ENCODE measurements at regions not wholly inside any gene's neighbourhood (a gene's known extent, or its start where the extent isn't known, plus 50 kb on each side); places are given as distances from the start of the nearest gene placed in this dataset.
"Not testable (repeated sequence)": the region's sequence is repeated elsewhere in the genome, so short reads cannot be mapped to it uniquely, and the experiment has no call there.

DNA sequence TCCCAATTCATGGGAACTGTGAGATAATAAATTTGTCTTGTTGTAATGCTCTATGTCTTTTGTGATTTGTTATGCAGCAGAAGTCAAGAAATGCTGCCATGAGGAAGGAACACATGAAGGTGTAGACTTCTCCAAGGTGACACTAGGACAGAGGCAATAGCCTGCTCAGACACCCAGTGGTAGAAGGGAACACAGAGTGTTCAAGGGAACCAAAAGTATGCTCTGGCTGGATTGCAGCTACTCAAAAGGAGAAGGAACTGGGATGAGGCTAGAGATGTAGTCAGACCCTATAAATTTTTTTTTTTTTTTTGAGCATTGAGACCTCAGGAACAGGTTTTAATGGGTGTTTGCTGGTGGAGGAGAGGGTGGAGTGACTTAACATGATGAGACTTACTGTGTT is 232.5 kb downstream of the PARP8 start:
- H3K27me3 Mint-ChIP-seq = peaks cover 4 to 15% of the 10 kb centered on the region in 2 donors
- H3K36me3 Mint-ChIP-seq = no peaks in the 10 kb centered on the region
- H3K4me1 Mint-ChIP-seq = no peaks in the 10 kb centered on the region
- DNase-seq = no peak
- no peak for ATAC-seq (replicated peaks)
- H3K9me3 Mint-ChIP-seq = peaks cover 0 to 4% of the 10 kb centered on the region in 2 donors
- no peak overlapping the region for H3K27ac Mint-ChIP-seq
- H3K4me3 Mint-ChIP-seq = no peak overlapping the region

DNA sequence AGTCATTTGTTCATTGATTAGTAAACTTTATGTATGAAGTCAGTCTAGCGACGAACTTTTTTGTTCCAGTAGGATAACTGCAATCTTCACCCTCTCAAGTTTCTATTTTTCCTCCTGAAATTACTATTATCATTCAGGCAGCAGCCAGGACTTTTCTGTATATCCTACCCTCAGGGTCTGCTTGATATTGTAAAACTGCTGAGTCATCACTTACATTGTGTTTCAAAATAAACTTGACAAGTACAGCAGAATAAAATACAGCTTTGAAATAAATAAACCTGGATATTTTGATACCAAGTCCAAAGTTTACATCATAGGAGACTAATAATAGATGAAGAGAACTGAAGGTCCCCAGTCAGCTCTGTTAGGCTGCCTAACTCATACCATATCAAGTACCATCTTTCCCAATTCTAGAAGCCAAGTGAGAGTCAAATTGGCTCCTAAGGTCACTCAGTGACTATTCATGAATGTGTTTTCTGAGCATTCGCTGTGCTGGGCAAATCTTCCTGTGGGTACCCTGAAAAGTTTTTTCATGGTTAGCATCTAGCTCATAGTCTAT is 234.6 kb downstream of the PARP8 start:
- DNase-seq (no peak), ATAC-seq (replicated peaks) (no peak)
- H3K36me3 Mint-ChIP-seq = no peaks in the 10 kb centered on the region
- no peaks in the 10 kb centered on the region for H3K4me1 Mint-ChIP-seq
- peaks cover 0 to 5% of the 10 kb centered on the region in 2 donors for H3K9me3 Mint-ChIP-seq
- H3K27me3 Mint-ChIP-seq = peaks cover 4 to 18% of the 10 kb centered on the region in 2 donors
- H3K27ac Mint-ChIP-seq = no peak overlapping the region
- no peak overlapping the region for H3K4me3 Mint-ChIP-seq

DNA sequence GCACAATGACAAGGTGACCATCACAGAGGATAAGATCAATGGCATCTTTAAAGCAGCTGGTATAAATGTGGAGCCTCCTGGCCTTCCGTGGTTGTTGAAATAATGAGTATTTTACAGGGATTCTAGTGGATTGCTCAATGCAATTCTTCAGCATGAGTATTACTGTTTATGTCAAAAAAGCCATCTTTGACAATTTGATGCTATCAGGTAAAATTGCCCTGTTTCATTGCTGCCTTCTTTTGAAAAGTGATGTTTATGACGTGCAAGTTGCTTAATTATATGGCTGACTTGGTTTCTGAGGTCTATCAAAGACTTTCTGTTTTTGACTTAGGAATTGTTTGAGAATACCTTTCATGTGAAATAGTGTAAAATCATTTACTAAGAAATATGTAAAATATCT is 237.2 kb downstream of the PARP8 start:
- Mint-ChIP-seq H3K27me3 (peaks cover 7 to 15% of the 10 kb centered on the region in 2 donors), H3K4me1 (no peaks in the 10 kb centered on the region), H3K27ac (no peak overlapping the region), H3K36me3 (no peaks in the 10 kb centered on the region), H3K9me3 (peaks cover 0 to 1% of the 10 kb centered on the region in 2 donors), H3K4me3 (no peak overlapping the region)
- DNase-seq = no peak
- no peak for ATAC-seq (replicated peaks)

DNA sequence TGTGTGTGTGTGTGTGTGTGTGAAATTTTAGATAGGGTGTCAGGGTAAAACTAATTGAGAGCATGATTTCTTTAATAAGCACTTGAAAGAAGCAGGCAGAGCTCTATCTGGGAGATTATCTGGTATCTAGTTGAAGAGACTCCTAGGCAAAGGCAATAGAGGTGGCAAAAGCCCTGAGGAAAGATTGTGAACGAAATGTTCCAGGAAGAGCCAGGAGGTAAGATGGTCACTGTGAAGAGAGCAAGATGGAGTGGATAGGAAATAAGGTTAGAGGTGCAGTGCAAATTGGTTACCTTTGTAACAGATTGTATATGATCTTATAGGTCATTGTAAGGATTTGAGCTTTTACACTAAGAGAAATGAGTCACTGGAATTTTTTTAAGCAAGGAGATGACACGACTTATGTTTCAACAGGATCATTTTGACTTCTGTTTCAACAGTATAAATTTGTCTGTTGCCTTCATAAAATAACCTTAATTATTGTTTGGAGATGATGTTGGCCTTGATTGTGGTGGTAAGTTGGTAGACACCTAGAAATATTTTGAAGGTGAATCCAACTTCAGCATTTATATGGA is 239.6 kb downstream of the PARP8 start:
- ATAC-seq (replicated peaks) (no peak), DNase-seq (no peak)
- Mint-ChIP-seq H3K4me1 (no peaks in the 10 kb centered on the region), H3K27ac (no peak overlapping the region), H3K4me3 (no peak overlapping the region), H3K9me3 (peaks cover 0 to 3% of the 10 kb centered on the region in 2 donors), H3K27me3 (peaks cover 3 to 15% of the 10 kb centered on the region in 2 donors), H3K36me3 (no peaks in the 10 kb centered on the region)

DNA sequence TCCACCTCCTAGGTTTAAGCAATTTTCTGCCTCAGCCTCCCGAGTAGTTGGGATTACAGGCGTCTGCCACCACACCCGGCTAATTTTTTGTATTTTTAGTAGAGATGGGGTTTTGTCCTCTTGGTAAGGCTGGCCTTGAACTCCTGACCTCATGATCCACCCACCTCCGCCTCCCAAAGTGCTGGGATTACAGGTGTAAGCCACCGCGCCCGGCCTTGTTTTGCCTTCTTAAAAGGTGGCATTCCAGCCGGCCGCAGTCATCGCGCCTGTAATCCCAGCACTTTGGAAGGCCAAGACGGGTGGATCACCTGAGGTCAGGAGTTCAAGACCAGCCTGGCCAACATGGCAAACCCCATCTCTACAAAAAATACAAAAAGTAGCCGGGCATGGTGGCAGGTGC is 253.7 kb downstream of the PARP8 start:
- H3K36me3 Mint-ChIP-seq; H3K9me3 Mint-ChIP-seq; DNase-seq; H3K4me3 Mint-ChIP-seq; H3K27ac Mint-ChIP-seq; H3K4me1 Mint-ChIP-seq; ATAC-seq (replicated peaks): not testable (repeated sequence)
- peaks cover 6 to 12% of the 10 kb centered on the region in 2 donors for H3K27me3 Mint-ChIP-seq

DNA sequence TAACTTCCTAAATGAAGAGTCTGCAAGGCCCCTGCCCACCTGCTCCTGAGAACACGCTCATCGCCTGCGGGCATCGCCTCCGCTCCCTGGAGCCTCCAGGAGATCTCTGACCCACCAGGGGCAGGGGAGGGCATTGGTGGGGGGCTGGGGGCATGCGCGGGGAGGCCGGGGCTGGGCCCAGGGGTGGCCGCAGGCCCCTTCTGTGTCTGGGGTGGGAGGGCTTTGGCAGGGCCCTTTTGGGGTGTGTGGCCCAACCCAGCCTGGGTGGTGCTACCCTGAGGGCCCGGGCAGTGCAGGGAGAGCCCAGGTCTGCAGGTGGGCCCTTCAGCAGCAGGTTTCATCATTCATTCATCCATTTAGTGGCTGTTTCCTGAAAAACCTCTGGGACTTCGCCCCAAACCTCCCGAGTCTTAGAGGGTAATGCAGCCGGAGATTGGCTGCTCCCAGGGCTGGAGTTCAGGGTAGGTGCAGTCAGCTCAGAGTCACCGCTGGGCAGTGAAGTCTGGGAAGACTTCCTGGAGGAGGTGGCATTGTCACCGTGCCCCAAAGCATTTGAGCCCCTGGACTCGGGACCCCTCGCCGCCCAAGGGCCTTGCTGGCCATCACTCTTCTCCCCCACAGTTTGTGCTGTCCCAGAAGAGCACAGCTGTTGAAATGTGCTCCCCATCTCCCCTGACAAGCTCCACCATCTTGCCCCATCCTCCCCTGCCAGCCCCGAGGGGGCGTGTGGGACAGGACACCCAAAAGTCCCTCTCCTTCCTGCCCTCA is 255.1 kb downstream of the PARP8 start:
- H3K9me3 Mint-ChIP-seq = peaks cover 0 to 2% of the 10 kb centered on the region in 2 donors
- H3K4me1 Mint-ChIP-seq = no peaks in the 10 kb centered on the region
- peaks cover 0 to 1% of the 10 kb centered on the region in 2 donors for H3K36me3 Mint-ChIP-seq
- no peak overlapping the region for H3K4me3 Mint-ChIP-seq
- ATAC-seq (replicated peaks) (no peak), DNase-seq (no peak)
- no peak overlapping the region for H3K27ac Mint-ChIP-seq
- peaks cover 6 to 17% of the 10 kb centered on the region in 2 donors for H3K27me3 Mint-ChIP-seq

DNA sequence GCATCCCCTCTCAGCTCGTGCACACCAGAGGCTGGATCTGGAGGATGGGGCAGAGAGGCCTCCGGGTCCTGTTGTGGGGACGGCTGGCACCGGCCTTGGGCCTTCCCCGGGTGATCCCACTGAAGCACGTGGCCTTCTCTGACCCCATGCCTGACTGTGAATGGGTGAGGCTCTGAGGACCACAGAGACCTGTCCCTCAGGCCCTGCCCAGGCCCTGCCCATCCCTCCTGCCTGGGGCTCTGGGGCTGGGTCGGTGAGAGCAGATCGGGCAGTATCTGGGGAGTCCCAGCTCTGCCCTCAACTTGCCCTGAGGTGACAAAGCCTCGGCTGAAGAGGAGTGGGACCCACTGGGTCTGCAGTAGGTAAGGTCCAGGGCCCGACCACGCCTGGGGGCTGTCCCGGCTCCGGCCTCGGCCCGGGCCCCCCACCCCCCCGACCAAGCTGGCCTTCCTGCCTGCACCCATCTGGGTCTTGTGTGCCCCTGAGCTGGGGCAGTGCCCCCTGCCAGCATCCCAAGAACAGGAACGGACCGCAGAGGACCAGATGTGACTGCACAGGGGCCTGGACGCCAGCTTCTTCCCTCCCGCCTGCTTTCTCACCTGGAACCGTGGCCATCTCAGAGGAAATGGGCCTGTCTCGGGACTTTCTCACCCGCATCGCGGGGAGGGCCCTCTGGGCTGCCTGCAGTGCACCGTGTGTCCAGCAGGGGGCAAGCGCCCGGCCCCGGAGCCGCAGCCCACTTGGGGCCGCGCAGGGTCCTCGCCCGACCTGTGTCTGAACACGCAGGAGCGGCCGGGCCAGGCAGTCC is 255.9 kb downstream of the PARP8 start:
- not testable (repeated sequence) for H3K9me3 Mint-ChIP-seq, H3K36me3 Mint-ChIP-seq, H3K4me1 Mint-ChIP-seq, H3K27ac Mint-ChIP-seq, H3K4me3 Mint-ChIP-seq, DNase-seq
- peak; percentile 31 to 48 for ATAC-seq (replicated peaks)
- peaks cover 6 to 17% of the 10 kb centered on the region in 2 donors for H3K27me3 Mint-ChIP-seq

DNA sequence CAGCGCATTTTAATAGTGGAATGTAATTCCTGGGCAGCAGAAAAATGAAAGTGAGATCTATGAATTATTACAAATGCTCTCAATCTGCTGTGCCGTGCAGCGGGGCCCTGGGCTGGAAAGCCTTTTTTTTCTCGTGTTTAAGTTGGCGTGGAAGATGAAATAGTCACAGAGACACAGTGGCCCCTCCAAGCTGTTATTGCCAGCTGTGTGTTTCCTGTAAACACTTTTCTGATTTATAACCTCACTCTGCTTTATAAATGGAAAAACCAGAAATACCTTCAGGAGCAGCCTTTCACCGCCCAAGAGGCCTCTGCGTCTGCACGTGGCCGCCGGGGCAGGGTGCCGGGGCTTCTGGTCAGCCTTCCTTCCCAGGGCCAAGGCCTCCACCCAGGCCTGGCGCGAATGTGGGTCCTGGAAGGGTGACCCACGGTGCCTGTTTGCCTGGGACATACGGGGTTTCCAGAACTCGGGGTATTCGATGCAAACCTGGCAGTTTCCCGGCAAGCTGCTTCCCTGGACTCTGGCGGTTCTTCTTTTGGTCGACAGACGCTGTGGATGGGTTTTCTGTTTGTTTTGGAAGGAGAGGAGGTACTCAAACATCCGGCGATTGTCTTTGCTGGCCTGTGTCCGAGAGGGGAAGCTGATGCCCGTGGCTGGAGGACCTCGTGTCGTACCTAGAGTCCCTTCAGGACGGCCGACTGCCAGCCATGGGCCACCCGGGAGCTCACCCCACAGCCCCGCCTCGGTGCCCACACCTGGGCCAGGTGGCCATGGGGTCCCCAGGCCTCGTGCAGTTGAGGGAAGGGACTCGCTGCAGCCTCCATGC is 256.7 kb downstream of the PARP8 start:
- peaks cover 6 to 17% of the 10 kb centered on the region in 2 donors for H3K27me3 Mint-ChIP-seq
- no peak overlapping the region for H3K4me3 Mint-ChIP-seq
- ATAC-seq (replicated peaks) (no peak), DNase-seq (no peak)
- peaks cover 0 to 1% of the 10 kb centered on the region in 2 donors for H3K36me3 Mint-ChIP-seq
- peaks cover 2 to 3% of the 10 kb centered on the region in 2 donors for H3K9me3 Mint-ChIP-seq
- H3K4me1 Mint-ChIP-seq = no peaks in the 10 kb centered on the region
- no peak overlapping the region for H3K27ac Mint-ChIP-seq

DNA sequence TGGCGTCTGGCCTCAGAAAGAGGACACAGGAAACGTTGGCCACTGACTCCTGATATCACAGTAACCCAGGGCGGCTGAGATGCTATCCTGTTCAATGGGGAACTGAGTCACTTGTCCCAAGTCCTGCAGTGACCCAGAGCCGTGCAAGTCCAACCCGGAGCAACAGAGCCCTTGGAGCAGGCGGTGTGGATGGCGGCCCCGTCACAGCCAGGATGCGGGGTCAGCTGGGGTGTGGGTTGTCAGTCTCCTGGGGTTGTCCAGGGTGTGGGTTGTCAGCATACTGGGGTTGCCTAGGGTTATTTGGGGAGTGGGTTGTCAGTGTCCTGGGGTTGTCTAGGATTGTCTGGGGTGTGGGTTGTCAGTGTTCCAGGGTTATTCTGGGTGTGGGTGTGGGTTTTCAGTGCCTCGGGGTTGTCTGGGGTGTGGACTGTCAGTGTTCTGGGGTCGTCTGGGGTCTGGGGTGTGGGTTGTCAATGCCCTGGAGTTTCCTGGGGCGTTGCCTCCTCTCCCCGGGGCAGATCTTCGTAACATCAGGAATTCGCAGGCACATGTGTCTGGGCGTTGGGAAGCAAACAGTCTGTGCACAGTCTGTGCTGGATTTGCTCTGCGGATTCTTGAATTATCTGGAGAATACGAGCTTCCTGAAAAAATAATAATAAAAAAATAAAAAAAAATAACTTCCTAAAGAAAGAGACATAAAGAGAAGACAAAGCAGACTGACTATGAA is 257.5 kb downstream of the PARP8 start:
- ATAC-seq (replicated peaks) (no peak), DNase-seq (no peak)
- H3K27me3 Mint-ChIP-seq = peaks cover 6 to 17% of the 10 kb centered on the region in 2 donors
- no peak overlapping the region for H3K27ac Mint-ChIP-seq
- H3K9me3 Mint-ChIP-seq = peaks cover 2 to 3% of the 10 kb centered on the region in 2 donors
- H3K36me3 Mint-ChIP-seq = peaks cover 0 to 1% of the 10 kb centered on the region in 2 donors
- H3K4me3 Mint-ChIP-seq = no peak overlapping the region
- no peaks in the 10 kb centered on the region for H3K4me1 Mint-ChIP-seq

DNA sequence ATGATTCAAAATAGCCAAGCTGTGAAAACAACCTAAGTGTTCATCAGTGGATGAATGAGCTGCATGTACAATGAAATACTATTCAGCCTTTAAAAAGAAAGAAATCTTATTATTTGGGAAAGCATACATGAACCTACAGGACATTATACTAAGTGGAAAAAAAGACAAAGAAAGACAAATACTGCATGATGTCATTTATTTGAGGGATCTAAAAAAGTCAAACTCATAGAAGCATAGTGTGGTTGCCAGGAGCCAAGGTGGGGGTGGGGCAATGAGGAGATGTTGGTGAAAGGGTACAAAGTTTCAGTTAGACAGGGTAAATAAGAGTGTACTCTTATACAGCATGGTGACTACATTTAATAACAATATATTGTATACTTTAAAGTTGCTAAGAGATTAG is 261.5 kb downstream of the PARP8 start:
- ATAC-seq (replicated peaks) (no peak), DNase-seq (no peak)
- Mint-ChIP-seq H3K4me1 (no peaks in the 10 kb centered on the region), H3K4me3 (no peak overlapping the region), H3K27me3 (peaks cover 20 to 31% of the 10 kb centered on the region in 2 donors), H3K36me3 (no peaks in the 10 kb centered on the region), H3K27ac (no peak overlapping the region), H3K9me3 (peaks cover 0 to 3% of the 10 kb centered on the region in 2 donors)

DNA sequence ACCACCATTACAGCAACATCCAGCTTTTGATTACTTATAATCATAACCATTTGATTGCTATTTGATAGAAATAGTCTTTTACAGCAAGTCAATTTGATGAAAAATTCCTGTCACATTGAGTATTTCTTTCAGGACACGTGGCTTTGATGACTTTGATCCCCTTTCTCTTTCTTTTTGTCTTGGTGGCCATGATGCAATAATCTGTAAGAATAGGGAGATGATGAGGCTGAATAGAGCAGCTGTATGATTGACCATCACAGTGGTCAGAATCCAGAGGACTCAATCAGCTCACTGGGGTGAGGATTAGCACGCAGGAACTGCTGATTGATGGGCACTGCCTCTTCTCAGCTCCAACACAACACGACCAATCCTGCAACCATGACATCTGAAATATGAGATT is 262.7 kb downstream of the PARP8 start:
- H3K27me3 Mint-ChIP-seq = peaks cover 14 to 19% of the 10 kb centered on the region in 2 donors
- no peak overlapping the region for H3K27ac Mint-ChIP-seq
- no peaks in the 10 kb centered on the region for H3K4me1 Mint-ChIP-seq
- no peak overlapping the region for H3K4me3 Mint-ChIP-seq
- ATAC-seq (replicated peaks) (no peak), DNase-seq (no peak)
- peaks cover 0 to 3% of the 10 kb centered on the region in 2 donors for H3K9me3 Mint-ChIP-seq
- H3K36me3 Mint-ChIP-seq = no peaks in the 10 kb centered on the region

DNA sequence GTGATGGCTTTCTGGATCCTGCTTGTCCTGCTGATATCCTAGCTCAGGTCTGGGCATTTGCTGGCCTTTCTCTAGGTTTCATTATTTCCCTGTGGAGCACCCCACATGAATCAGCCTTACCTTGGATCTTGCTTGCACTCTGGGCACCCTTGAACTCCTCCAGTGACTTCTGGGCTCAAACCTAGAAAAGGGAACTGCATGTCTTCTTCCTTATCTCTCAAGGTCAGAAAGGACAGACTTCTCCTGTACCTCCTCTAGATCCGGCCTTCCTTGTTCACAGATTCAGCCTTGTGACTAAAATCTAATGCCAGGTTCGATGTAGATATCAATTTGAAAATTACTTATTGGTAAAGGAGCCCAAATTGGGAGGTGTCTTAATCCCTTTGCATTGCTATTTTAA is 267.9 kb downstream of the PARP8 start:
- Mint-ChIP-seq H3K27me3 (peaks cover 12 to 25% of the 10 kb centered on the region in 2 donors), H3K4me3 (no peak overlapping the region), H3K4me1 (no peaks in the 10 kb centered on the region), H3K9me3 (no peaks in the 10 kb centered on the region), H3K36me3 (no peaks in the 10 kb centered on the region), H3K27ac (no peak overlapping the region)
- no peak for ATAC-seq (replicated peaks)
- DNase-seq = no peak

DNA sequence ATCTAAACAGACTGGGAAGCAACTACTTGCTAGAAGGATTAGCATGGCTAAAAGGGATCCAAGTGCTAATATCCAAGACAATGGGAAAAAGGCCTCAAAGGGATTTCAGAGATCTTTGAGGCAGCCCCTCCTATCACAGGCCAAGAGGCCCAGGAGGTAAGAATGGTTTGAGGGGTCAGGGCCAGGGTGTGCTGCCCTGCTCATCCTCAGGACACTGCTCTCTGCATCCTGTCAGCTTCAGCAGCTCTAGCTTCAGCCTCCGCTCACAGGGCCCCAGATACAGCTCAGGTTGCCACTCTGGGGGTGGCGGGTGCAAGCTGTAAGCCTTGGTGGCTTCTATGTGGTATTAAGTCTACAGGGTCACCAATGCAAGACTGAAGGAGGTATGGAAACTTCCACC is 278.7 kb downstream of the PARP8 start:
- Mint-ChIP-seq H3K4me1 (no peaks in the 10 kb centered on the region), H3K4me3 (no peak overlapping the region), H3K9me3 (peaks cover 3 to 13% of the 10 kb centered on the region in 2 donors), H3K27ac (no peak overlapping the region), H3K27me3 (peaks cover 4 to 7% of the 10 kb centered on the region in 2 donors), H3K36me3 (no peaks in the 10 kb centered on the region)
- DNase-seq (no peak), ATAC-seq (replicated peaks) (no peak)

All from stimulated activated naive B cell treated with anti-CD40 and anti-IgM and Interleukin-4, amounts not matched to agents 10 μg/mL and 1 μg/mL and 100 μg/mL, for 72 hours (primary cell).